ENCODE measurements at regions not wholly inside any gene's neighbourhood (a gene's known extent, or its start where the extent isn't known, plus 50 kb on each side); places are given as distances from the start of the nearest gene placed in this dataset.
A peak's percentile ranks its signal among the peaks of the same experiment; 100 is the strongest.

- H3K27ac Mint-ChIP-seq (ENCODE audit: unreplicated experiment): no peak overlapping the region
- H3K4me1 Mint-ChIP-seq (ENCODE audit: unreplicated experiment): no peaks in the 10 kb centered on the region
- no peak for DNase-seq (ENCODE audit: low spot score)
- TF ChIP-seq CTCF (IDR thresholded peaks at IDR 0.05; ENCODE audit: unreplicated experiment): peak; percentile 67
- H3K4me3 Mint-ChIP-seq (ENCODE audit: unreplicated experiment): no peak overlapping the region
- no peaks in the 10 kb centered on the region for H3K9me3 Mint-ChIP-seq (ENCODE audit: unreplicated experiment)
- H3K27me3 Mint-ChIP-seq (ENCODE audit: unreplicated experiment): no peaks in the 10 kb centered on the region
- H3K36me3 Mint-ChIP-seq (ENCODE audit: low read depth, unreplicated experiment): peaks cover 15% of the 10 kb centered on the region
These were observed 69.7 kb upstream of the SULT1C3 start for GRCh38 chr2:108169982-108170625.

GRCh38 chr2:108171657-108172056, 68.1 kb upstream of the SULT1C3 start:
- Mint-ChIP-seq H3K36me3 (ENCODE audit: low read depth, unreplicated experiment) (peaks cover 23% of the 10 kb centered on the region), H3K9me3 (ENCODE audit: unreplicated experiment) (no peaks in the 10 kb centered on the region), H3K4me1 (ENCODE audit: unreplicated experiment) (no peaks in the 10 kb centered on the region), H3K27ac (ENCODE audit: unreplicated experiment) (no peak overlapping the region), H3K27me3 (ENCODE audit: unreplicated experiment) (no peaks in the 10 kb centered on the region), H3K4me3 (ENCODE audit: unreplicated experiment) (no peak overlapping the region)
- no peak for TF ChIP-seq CTCF (IDR thresholded peaks at IDR 0.05; ENCODE audit: unreplicated experiment)
- no peak for DNase-seq (ENCODE audit: low spot score)

GRCh38 chr2:108182489-108182888, 57.3 kb upstream of the SULT1C3 start:
- no peak overlapping the region for H3K27ac Mint-ChIP-seq (ENCODE audit: unreplicated experiment)
- peaks cover 10% of the 10 kb centered on the region for H3K4me1 Mint-ChIP-seq (ENCODE audit: unreplicated experiment)
- H3K27me3 Mint-ChIP-seq (ENCODE audit: unreplicated experiment): no peaks in the 10 kb centered on the region
- DNase-seq (ENCODE audit: low spot score): peak; percentile 62
- H3K9me3 Mint-ChIP-seq (ENCODE audit: unreplicated experiment): no peaks in the 10 kb centered on the region
- H3K36me3 Mint-ChIP-seq (ENCODE audit: low read depth, unreplicated experiment): no peaks in the 10 kb centered on the region
- peak; percentile 41 for TF ChIP-seq CTCF (IDR thresholded peaks at IDR 0.05; ENCODE audit: unreplicated experiment)
- H3K4me3 Mint-ChIP-seq (ENCODE audit: unreplicated experiment): no peak overlapping the region

- Mint-ChIP-seq H3K27ac (ENCODE audit: unreplicated experiment) (no peak overlapping the region), H3K36me3 (ENCODE audit: low read depth, unreplicated experiment) (no peaks in the 10 kb centered on the region), H3K4me1 (ENCODE audit: unreplicated experiment) (peaks cover 10% of the 10 kb centered on the region), H3K27me3 (ENCODE audit: unreplicated experiment) (no peaks in the 10 kb centered on the region), H3K4me3 (ENCODE audit: unreplicated experiment) (no peak overlapping the region), H3K9me3 (ENCODE audit: unreplicated experiment) (no peaks in the 10 kb centered on the region)
- no peak for TF ChIP-seq CTCF (IDR thresholded peaks at IDR 0.05; ENCODE audit: unreplicated experiment)
- peak; percentile 17 for DNase-seq (ENCODE audit: low spot score)
These were observed 55.3 kb upstream of the SULT1C3 start for GRCh38 chr2:108184419-108184818.

GRCh38 chr2:108189316-108189715, 50.5 kb upstream of the SULT1C3 start:
- no peaks in the 10 kb centered on the region for H3K4me1 Mint-ChIP-seq (ENCODE audit: unreplicated experiment)
- no peaks in the 10 kb centered on the region for H3K27me3 Mint-ChIP-seq (ENCODE audit: unreplicated experiment)
- no peak overlapping the region for H3K4me3 Mint-ChIP-seq (ENCODE audit: unreplicated experiment)
- no peaks in the 10 kb centered on the region for H3K36me3 Mint-ChIP-seq (ENCODE audit: low read depth, unreplicated experiment)
- no peak overlapping the region for H3K27ac Mint-ChIP-seq (ENCODE audit: unreplicated experiment)
- no peak for DNase-seq (ENCODE audit: low spot score)
- no peaks in the 10 kb centered on the region for H3K9me3 Mint-ChIP-seq (ENCODE audit: unreplicated experiment)
- no peak for TF ChIP-seq CTCF (IDR thresholded peaks at IDR 0.05; ENCODE audit: unreplicated experiment)

Data from endothelial cell (in vitro differentiated cells).